ENCODE measurements at regions not wholly inside any gene's neighbourhood (a gene's known extent, or its start where the extent isn't known, plus 50 kb on each side); places are given as distances from the start of the nearest gene placed in this dataset.

DNA sequence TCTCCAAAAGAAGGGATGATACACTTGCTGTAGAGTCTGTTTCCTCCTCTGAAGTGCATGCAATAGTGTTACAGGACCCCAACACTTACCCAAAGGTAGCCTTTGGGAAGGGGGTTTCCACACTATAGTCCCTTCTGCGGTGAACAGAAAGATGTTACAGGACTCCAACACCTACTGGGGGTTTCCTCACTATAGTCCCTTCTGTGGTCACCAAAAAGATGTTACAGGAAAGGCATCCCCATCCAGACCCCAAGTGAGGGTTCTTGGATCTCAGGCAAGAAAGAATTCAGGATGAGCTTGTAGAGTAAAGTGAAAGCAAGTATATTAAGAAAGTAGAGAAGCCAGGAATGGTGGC is 69.2 kb upstream of the PIK3CG start:
- TF ChIP-seq, protein P1, sequence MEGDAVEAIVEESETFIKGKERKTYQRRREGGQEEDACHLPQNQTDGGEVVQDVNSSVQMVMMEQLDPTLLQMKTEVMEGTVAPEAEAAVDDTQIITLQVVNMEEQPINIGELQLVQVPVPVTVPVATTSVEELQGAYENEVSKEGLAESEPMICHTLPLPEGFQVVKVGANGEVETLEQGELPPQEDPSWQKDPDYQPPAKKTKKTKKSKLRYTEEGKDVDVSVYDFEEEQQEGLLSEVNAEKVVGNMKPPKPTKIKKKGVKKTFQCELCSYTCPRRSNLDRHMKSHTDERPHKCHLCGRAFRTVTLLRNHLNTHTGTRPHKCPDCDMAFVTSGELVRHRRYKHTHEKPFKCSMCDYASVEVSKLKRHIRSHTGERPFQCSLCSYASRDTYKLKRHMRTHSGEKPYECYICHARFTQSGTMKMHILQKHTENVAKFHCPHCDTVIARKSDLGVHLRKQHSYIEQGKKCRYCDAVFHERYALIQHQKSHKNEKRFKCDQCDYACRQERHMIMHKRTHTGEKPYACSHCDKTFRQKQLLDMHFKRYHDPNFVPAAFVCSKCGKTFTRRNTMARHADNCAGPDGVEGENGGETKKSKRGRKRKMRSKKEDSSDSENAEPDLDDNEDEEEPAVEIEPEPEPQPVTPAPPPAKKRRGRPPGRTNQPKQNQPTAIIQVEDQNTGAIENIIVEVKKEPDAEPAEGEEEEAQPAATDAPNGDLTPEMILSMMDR (IDR thresholded peaks at IDR 0.05; ENCODE audit: low read depth, low read length, poor library complexity, severe bottlenecking), result no peak
- no peak for TF ChIP-seq EZH2phosphoT487 (IDR thresholded peaks at IDR 0.05; ENCODE audit: borderline replicate concordance, low read length)

DNA sequence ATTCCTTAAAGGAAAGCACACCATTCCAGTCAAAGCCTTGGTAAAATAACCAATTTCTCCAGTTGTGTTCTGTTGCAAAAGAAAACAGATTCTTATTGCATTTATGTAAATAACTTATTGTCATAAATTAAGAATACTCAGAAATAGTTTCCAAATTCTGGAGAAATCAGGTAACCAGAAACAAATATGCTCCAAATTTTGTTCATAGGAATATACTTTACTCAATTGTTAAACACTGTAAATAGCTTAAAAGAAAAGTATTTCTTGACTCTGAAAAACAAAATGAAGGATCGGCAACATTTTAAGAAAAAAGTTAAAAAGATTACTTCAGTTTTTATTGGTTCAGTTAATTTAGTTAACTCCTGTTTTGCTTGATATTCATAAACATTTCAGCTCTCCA is 67.1 kb upstream of the PIK3CG start:
- Histone ChIP-seq H3K4me2 (ENCODE audit: low read length) (no peak overlapping the region), H3K4me3 (ENCODE audit: low read length) (no peak overlapping the region), H3K9me2 (replicated peaks; ENCODE audit: control insufficient read depth, low read length) (no peaks in the 10 kb centered on the region), H4K20me1 (ENCODE audit: control insufficient read depth, insufficient read depth, low read depth, low read length) (no peaks in the 10 kb centered on the region), H3K4me1 (ENCODE audit: control insufficient read depth, low read length) (no peaks in the 10 kb centered on the region), H3K9me3 (ENCODE audit: control insufficient read depth, insufficient read depth, low read length) (peaks cover 8% of the 10 kb centered on the region; the same call in 1 of the 2 replicates), H3K36me3 (ENCODE audit: control insufficient read depth, low read length) (no peaks in the 10 kb centered on the region), H3K27ac (ENCODE audit: low read depth, low read length) (no peak overlapping the region), H3K27me3 (ENCODE audit: control insufficient read depth, low read length) (no peaks in the 10 kb centered on the region; the same call in 1 of the 2 replicates), H3K79me2 (ENCODE audit: control insufficient read depth, low read length) (no peaks in the 10 kb centered on the region), H3F3A (ENCODE audit: control insufficient read depth, insufficient read depth) (no peaks in the 10 kb centered on the region)
- TF ChIP-seq, protein P1 (IDR thresholded peaks at IDR 0.05; ENCODE audit: low read depth, low read length, poor library complexity, severe bottlenecking), result no peak
- TF ChIP-seq EZH2phosphoT487 (IDR thresholded peaks at IDR 0.05; ENCODE audit: borderline replicate concordance, low read length), result no peak

More for the DNA sequence above, 69.2 kb upstream of the PIK3CG start:
- no peaks in the 10 kb centered on the region for H3K4me1 ChIP-seq (ENCODE audit: control insufficient read depth, low read length)
- H3K36me3 ChIP-seq (ENCODE audit: control insufficient read depth, low read length), result no peaks in the 10 kb centered on the region
- peaks cover 10% of the 10 kb centered on the region for H3K27me3 ChIP-seq (ENCODE audit: control insufficient read depth, low read length)
- no peaks in the 10 kb centered on the region for H4K20me1 ChIP-seq (ENCODE audit: control insufficient read depth, insufficient read depth, low read depth, low read length)
- no peak overlapping the region for H3K4me3 ChIP-seq (ENCODE audit: low read length)
- peaks cover 8% of the 10 kb centered on the region; the same call in 1 of the 2 replicates for H3K9me3 ChIP-seq (ENCODE audit: control insufficient read depth, insufficient read depth, low read length)
- no peaks in the 10 kb centered on the region for H3K9me2 ChIP-seq (replicated peaks; ENCODE audit: control insufficient read depth, low read length)
- no peak overlapping the region for H3K4me2 ChIP-seq (ENCODE audit: low read length)
- H3K79me2 ChIP-seq (ENCODE audit: control insufficient read depth, low read length), result no peaks in the 10 kb centered on the region
- no peak overlapping the region for H3K27ac ChIP-seq (ENCODE audit: low read depth, low read length)
- H3F3A ChIP-seq (ENCODE audit: control insufficient read depth, insufficient read depth), result no peaks in the 10 kb centered on the region

DNA sequence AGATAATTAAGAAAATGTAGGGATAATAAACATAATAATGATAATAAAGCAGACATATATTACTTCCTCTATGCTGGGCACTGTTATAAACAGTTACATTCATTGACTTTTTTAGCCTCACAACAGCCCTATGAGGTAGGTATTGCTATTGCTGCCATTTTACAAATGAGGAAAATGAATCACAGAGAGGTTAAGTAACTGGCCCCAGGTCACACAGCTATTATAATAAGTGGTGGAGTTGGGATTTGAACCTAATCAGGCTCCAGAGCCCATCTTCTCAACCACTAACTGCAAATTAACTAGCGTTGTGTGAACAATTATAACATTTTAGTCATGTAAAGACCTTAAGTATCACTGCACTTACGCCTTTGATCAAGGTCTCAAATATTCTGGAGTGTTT is 62.5 kb upstream of the PIK3CG start:
- H3K4me3 ChIP-seq (ENCODE audit: low read length), result no peak overlapping the region
- no peaks in the 10 kb centered on the region for H4K20me1 ChIP-seq (ENCODE audit: control insufficient read depth, insufficient read depth, low read depth, low read length)
- H3K4me2 ChIP-seq (ENCODE audit: low read length), result no peak overlapping the region
- no peaks in the 10 kb centered on the region for H3K9me2 ChIP-seq (replicated peaks; ENCODE audit: control insufficient read depth, low read length)
- no peaks in the 10 kb centered on the region for H3F3A ChIP-seq (ENCODE audit: control insufficient read depth, insufficient read depth)
- no peaks in the 10 kb centered on the region for H3K27me3 ChIP-seq (ENCODE audit: control insufficient read depth, low read length)
- H3K79me2 ChIP-seq (ENCODE audit: control insufficient read depth, low read length), result no peaks in the 10 kb centered on the region
- H3K4me1 ChIP-seq (ENCODE audit: control insufficient read depth, low read length), result no peaks in the 10 kb centered on the region
- peaks cover 6% of the 10 kb centered on the region; the same call in 1 of the 2 replicates for H3K9me3 ChIP-seq (ENCODE audit: control insufficient read depth, insufficient read depth, low read length)
- H3K36me3 ChIP-seq (ENCODE audit: control insufficient read depth, low read length), result no peaks in the 10 kb centered on the region
- TF ChIP-seq, protein P1 (IDR thresholded peaks at IDR 0.05; ENCODE audit: low read depth, low read length, poor library complexity, severe bottlenecking), result no peak
- TF ChIP-seq EZH2phosphoT487 (IDR thresholded peaks at IDR 0.05; ENCODE audit: borderline replicate concordance, low read length), result no peak
- H3K27ac ChIP-seq (ENCODE audit: low read depth, low read length), result no peak overlapping the region

Measured in DOHH2 (cell line).